ENCODE measurements at regions not wholly inside any gene's neighbourhood (a gene's known extent, or its start where the extent isn't known, plus 50 kb on each side); places are given as distances from the start of the nearest gene placed in this dataset.

DNA sequence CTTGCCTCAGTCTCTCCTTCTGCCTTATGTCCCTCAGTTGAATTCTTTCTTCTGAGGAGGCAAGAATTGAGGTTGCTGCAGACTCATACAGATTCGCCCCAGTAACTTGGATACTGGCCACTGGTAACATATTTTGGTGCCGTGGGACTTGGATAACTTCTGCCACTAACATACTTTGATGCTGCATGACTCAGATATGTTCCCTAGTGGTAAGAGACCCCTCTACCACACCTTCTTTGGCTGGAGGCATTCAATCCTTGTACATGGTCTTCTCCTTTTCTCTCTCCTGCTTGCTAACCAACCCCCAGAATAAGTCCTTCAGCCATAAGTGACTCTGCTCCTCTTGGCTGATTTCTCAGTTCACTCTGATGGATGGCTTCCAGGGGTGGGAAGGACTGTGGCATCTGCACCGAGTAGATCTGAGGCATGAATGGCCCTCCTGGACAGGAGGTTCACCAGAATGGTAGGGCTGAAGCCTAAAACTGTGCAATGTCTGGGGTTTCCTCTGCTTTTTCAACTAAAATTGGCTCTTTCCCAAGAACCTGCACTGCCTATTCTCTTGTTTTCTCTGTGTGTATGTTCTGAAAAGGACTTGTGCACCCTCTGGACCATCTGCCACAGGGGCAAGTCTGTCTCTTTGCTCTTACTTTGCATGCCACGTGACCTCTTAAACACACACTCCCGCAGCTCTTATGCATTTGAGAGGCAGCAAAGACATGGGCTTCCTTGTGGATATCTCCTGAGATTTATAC, 55.5 kb upstream of the FSTL1 start:
- POLR2A ChIA-PET, result no interaction called here
- H3K4me1 Mint-ChIP-seq, result peaks cover 28% of the 10 kb centered on the region
- H3K4me3 Mint-ChIP-seq, result no peak overlapping the region
- TF ChIP-seq NFE2L1 (CRISPR knock-in tag; IDR thresholded peaks at IDR 0.05), result no peak
- TF ChIP-seq, protein P1, sequence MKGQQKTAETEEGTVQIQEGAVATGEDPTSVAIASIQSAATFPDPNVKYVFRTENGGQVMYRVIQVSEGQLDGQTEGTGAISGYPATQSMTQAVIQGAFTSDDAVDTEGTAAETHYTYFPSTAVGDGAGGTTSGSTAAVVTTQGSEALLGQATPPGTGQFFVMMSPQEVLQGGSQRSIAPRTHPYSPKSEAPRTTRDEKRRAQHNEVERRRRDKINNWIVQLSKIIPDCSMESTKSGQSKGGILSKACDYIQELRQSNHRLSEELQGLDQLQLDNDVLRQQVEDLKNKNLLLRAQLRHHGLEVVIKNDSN (CRISPR knock-in tag; IDR thresholded peaks at IDR 0.05), result no peak
- ATAC-seq (no peak), DNase-seq (ENCODE audit: low spot score) (no peak)
- H3K36me3 Mint-ChIP-seq, result peaks cover 29% of the 10 kb centered on the region
- H3K9me3 Mint-ChIP-seq, result peaks cover 37% of the 10 kb centered on the region
- CTCF ChIA-PET, result interaction anchor here (0.7 to 2.8 kb wide), 8 partner anchors 11 to 116 kb away, joined by 3 to 11 read pairs (median 6); no protein-coding TSS in a partner anchor
- H3K27me3 Mint-ChIP-seq (ENCODE audit: low read depth), result no peaks in the 10 kb centered on the region
- no peak overlapping the region for H3K27ac Mint-ChIP-seq

DNA sequence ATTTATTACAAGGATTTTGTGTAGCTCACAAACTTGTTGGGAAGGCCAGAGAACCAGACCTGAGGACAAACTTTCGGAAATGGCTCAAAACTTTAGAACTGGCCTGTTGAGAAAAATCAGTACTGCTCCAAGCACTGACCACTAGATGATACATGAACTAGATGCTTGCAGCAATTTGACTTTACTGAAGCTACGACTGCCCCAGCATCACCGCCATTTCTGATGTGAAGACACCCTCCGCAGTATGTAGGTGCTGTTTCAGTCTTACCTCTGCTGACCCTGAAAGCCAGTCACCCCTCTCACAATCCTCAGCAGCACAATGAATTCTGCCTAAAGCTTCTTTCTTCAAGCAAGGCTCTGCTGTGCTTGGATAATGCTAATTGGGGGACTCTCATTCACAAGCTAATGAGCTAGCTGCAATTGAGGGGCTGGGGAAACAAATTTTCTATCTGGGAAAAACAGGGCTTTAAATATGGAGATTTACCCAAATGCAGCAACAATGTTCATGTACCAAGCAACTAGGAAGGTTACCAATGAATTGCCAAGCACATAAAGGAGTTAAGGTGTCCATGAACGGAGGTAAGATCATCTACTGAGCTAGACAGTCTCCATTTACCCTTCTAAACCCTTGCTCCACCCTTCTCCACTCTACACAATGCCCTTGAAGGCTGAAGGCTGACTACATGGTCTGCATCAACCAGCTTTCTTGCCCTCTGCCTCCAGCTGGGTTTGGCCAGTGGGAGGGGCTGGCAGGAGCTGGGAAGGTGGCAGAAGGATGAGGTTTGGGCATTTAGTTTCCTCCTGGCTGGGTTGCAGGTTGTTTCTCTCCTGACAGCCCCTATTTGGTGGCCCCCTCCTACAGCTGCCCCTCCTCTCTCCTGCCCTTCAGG, 53.2 kb upstream of the FSTL1 start:
- CTCF ChIA-PET, result interaction anchor here (0.7 to 3.6 kb wide), 10 partner anchors 10 to 576 kb away, joined by 3 to 40 read pairs (median 3); partner anchors contain the start of gene FSTL1
- peak; percentile 85 for ATAC-seq
- H3K27me3 Mint-ChIP-seq (ENCODE audit: low read depth), result no peaks in the 10 kb centered on the region

DNA sequence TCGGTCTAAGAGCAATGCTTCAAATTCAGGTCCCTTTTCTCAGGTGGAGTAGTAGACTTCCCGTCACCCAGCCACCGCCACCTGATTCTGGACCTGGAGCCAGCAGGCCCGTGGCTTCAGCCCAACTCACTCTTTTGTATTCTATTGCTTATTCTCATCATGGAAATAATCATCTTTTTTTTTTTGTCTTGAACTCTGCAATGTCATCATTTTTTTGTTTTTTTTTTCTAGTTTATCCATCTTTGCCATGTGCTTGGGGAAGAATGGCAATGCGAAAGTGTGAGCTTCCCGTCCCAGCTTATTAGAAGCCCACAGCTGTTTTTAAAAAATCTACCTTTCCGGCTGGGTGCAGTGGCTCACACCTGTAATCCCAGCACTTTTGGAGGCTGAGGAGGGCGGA, 51.3 kb upstream of the FSTL1 start:
- no peak for ATAC-seq
- ChIA-PET CTCF (interaction anchor here (3.6 kb wide), 1 partner anchor 85 kb away, joined by 40 read pairs; no protein-coding TSS in a partner anchor), POLR2A (interaction anchor here (0.7 to 3.0 kb wide), 2 partner anchors 51 to 54 kb away, joined by 3 to 14 read pairs; partner anchors contain the start of gene FSTL1)
- Mint-ChIP-seq H3K27ac (no peak overlapping the region), H3K36me3 (no peaks in the 10 kb centered on the region), H3K4me1 (peaks cover 62% of the 10 kb centered on the region), H3K4me3 (no peak overlapping the region), H3K27me3 (ENCODE audit: low read depth) (no peaks in the 10 kb centered on the region), H3K9me3 (no peaks in the 10 kb centered on the region)
- no peak for DNase-seq (ENCODE audit: low spot score)
- TF ChIP-seq TP53 (CRISPR knock-in tag; IDR thresholded peaks at IDR 0.05), result no peak
- no peak for TF ChIP-seq ZNF121 (CRISPR knock-in tag; IDR thresholded peaks at IDR 0.05)
- TF ChIP-seq NFYB (CRISPR knock-in tag; conservative IDR thresholded peaks at IDR 0.05; ENCODE audit: low read depth), result no peak
- TF ChIP-seq MYBL2 (CRISPR knock-in tag; IDR thresholded peaks at IDR 0.05), result no peak
- TF ChIP-seq FOXK1 (CRISPR knock-in tag; IDR thresholded peaks at IDR 0.05), result no peak
- TF ChIP-seq, protein P2, sequence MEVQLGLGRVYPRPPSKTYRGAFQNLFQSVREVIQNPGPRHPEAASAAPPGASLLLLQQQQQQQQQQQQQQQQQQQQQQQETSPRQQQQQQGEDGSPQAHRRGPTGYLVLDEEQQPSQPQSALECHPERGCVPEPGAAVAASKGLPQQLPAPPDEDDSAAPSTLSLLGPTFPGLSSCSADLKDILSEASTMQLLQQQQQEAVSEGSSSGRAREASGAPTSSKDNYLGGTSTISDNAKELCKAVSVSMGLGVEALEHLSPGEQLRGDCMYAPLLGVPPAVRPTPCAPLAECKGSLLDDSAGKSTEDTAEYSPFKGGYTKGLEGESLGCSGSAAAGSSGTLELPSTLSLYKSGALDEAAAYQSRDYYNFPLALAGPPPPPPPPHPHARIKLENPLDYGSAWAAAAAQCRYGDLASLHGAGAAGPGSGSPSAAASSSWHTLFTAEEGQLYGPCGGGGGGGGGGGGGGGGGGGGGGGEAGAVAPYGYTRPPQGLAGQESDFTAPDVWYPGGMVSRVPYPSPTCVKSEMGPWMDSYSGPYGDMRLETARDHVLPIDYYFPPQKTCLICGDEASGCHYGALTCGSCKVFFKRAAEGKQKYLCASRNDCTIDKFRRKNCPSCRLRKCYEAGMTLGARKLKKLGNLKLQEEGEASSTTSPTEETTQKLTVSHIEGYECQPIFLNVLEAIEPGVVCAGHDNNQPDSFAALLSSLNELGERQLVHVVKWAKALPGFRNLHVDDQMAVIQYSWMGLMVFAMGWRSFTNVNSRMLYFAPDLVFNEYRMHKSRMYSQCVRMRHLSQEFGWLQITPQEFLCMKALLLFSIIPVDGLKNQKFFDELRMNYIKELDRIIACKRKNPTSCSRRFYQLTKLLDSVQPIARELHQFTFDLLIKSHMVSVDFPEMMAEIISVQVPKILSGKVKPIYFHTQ (CRISPR knock-in tag; IDR thresholded peaks at IDR 0.05), result no peak
- TF ChIP-seq, protein P3, sequence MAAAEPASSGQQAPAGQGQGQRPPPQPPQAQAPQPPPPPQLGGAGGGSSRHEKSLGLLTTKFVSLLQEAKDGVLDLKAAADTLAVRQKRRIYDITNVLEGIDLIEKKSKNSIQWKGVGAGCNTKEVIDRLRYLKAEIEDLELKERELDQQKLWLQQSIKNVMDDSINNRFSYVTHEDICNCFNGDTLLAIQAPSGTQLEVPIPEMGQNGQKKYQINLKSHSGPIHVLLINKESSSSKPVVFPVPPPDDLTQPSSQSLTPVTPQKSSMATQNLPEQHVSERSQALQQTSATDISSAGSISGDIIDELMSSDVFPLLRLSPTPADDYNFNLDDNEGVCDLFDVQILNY (CRISPR knock-in tag; IDR thresholded peaks at IDR 0.05), result no peak
- TF ChIP-seq, protein P4, sequence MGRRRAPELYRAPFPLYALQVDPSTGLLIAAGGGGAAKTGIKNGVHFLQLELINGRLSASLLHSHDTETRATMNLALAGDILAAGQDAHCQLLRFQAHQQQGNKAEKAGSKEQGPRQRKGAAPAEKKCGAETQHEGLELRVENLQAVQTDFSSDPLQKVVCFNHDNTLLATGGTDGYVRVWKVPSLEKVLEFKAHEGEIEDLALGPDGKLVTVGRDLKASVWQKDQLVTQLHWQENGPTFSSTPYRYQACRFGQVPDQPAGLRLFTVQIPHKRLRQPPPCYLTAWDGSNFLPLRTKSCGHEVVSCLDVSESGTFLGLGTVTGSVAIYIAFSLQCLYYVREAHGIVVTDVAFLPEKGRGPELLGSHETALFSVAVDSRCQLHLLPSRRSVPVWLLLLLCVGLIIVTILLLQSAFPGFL (CRISPR knock-in tag; IDR thresholded peaks at IDR 0.05; ENCODE audit: borderline replicate concordance), result no peak
- TF ChIP-seq, protein P5, sequence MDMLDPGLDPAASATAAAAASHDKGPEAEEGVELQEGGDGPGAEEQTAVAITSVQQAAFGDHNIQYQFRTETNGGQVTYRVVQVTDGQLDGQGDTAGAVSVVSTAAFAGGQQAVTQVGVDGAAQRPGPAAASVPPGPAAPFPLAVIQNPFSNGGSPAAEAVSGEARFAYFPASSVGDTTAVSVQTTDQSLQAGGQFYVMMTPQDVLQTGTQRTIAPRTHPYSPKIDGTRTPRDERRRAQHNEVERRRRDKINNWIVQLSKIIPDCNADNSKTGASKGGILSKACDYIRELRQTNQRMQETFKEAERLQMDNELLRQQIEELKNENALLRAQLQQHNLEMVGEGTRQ (CRISPR knock-in tag; IDR thresholded peaks at IDR 0.05), result no peak

More for the DNA sequence above, 53.2 kb upstream of the FSTL1 start:
- Mint-ChIP-seq H3K27ac (peak overlapping the region; percentile 92), H3K4me3 (peak overlapping the region; percentile 33), H3K36me3 (peaks cover 11% of the 10 kb centered on the region), H3K9me3 (peaks cover 15% of the 10 kb centered on the region), H3K4me1 (peaks cover 49% of the 10 kb centered on the region)
- TF ChIP-seq SMAD3 (CRISPR knock-in tag; IDR thresholded peaks at IDR 0.05; ENCODE audit: borderline replicate concordance) (0 out of 2 replicates have a peak, but pooled peaks have one; percentile 29), ZNF317 (CRISPR knock-in tag; IDR thresholded peaks at IDR 0.05; ENCODE audit: borderline replicate concordance, low read depth) (no peak), ZNF138 (CRISPR knock-in tag; conservative IDR thresholded peaks at IDR 0.05) (no peak), ZNF396 (CRISPR knock-in tag; IDR thresholded peaks at IDR 0.05; ENCODE audit: borderline replicate concordance) (0 out of 2 replicates have a peak, but pooled peaks have one; percentile 33)
- TF ChIP-seq, protein P6, sequence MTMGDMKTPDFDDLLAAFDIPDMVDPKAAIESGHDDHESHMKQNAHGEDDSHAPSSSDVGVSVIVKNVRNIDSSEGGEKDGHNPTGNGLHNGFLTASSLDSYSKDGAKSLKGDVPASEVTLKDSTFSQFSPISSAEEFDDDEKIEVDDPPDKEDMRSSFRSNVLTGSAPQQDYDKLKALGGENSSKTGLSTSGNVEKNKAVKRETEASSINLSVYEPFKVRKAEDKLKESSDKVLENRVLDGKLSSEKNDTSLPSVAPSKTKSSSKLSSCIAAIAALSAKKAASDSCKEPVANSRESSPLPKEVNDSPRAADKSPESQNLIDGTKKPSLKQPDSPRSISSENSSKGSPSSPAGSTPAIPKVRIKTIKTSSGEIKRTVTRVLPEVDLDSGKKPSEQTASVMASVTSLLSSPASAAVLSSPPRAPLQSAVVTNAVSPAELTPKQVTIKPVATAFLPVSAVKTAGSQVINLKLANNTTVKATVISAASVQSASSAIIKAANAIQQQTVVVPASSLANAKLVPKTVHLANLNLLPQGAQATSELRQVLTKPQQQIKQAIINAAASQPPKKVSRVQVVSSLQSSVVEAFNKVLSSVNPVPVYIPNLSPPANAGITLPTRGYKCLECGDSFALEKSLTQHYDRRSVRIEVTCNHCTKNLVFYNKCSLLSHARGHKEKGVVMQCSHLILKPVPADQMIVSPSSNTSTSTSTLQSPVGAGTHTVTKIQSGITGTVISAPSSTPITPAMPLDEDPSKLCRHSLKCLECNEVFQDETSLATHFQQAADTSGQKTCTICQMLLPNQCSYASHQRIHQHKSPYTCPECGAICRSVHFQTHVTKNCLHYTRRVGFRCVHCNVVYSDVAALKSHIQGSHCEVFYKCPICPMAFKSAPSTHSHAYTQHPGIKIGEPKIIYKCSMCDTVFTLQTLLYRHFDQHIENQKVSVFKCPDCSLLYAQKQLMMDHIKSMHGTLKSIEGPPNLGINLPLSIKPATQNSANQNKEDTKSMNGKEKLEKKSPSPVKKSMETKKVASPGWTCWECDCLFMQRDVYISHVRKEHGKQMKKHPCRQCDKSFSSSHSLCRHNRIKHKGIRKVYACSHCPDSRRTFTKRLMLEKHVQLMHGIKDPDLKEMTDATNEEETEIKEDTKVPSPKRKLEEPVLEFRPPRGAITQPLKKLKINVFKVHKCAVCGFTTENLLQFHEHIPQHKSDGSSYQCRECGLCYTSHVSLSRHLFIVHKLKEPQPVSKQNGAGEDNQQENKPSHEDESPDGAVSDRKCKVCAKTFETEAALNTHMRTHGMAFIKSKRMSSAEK (CRISPR knock-in tag; IDR thresholded peaks at IDR 0.05; ENCODE audit: borderline replicate concordance), result no peak
- TF ChIP-seq, protein P7, sequence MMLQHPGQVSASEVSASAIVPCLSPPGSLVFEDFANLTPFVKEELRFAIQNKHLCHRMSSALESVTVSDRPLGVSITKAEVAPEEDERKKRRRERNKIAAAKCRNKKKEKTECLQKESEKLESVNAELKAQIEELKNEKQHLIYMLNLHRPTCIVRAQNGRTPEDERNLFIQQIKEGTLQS (CRISPR knock-in tag; conservative IDR thresholded peaks at IDR 0.05), result no peak
- POLR2A ChIA-PET, result interaction anchor here (0.8 to 3.0 kb wide), 6 partner anchors 22 to 408 kb away, joined by 3 to 14 read pairs (median 4); partner anchors contain the start of gene FSTL1
- peak; percentile 19 for DNase-seq (ENCODE audit: low spot score)
